K562 (cell line): ENCODE measurements at regions not wholly inside any gene's neighbourhood (a gene's known extent, or its start where the extent isn't known, plus 50 kb on each side); places are given as distances from the start of the nearest gene placed in this dataset.

Source experiments
- ATAC-seq: fragments of 200-7000 bp; cut with Tn5 transposase; 3 replicates; pipeline ENCODE4 v1.9.1; 2020; ENCODE audit warnings: moderate library complexity
- BruUV-seq: library from RNA; stranded (reverse); fragments of 400-500 nt; replicated peaks from 2 replicates; lab custom pipeline; 2021; lab: Mats Ljungman, UMichigan
- CTCF ChIA-PET: fragments of 300-600 bp; formaldehyde crosslinking; extraction: SDS; loops from one replicate; lab custom pipeline; 2021; ENCODE audit warnings: low intra/inter-chr PET ratio; lab: Yijun Ruan, JAX
- POLR2A ChIA-PET: fragments of 300-600, 350-650 bp; sonication (Branson Sonifier 250); formaldehyde crosslinking; extraction: SDS; loops from one replicate; lab custom pipeline; 2021; ENCODE audit warnings: antibody characterized with exemption, inconsistent platforms; lab: Yijun Ruan, JAX
- DNase-seq, 4 experiments: peaks; one replicate each; pipeline versions ENCODE4 v3.0.0 to v3.0.0-alpha.2; 2011 to 2018; ENCODE audit warnings: low spot score in 3 of 4, mixed read lengths in 3 of 4; ENCODE audit errors: extremely low read depth in 1 of 4
- FAIRE-seq: peaks from 2 replicates; lab custom pipeline; 2011; peaks lifted over from hg19 to GRCh38; lab: Jason Lieb, UNC
- H2AFZ ChIP-seq: 2 replicates; pipeline ENCODE4 v1.6.0; 2011; ENCODE audit warnings: low read depth, low read length, control low read depth, inconsistent platforms
- H3K27ac ChIP-seq: fragments of 200-600 bp; 3 replicates; pipeline ENCODE4 v1.8.0; 2011; ENCODE audit warnings: low read depth, mild to moderate bottlenecking, control low read depth, inconsistent platforms, low read length, moderate library complexity, mixed read lengths; ENCODE audit errors: extremely low read depth
- H3K27me3 ChIP-seq, 2 experiments: fragments of 300-600 bp in 1 of 2; 2 replicates in 1 of 2; 3 replicates in 1 of 2; pipeline versions ENCODE4 v1.6.0 to v1.8.0; 2011; ENCODE audit warnings: inconsistent platforms in 2 of 2, low read length in 2 of 2, mild to moderate bottlenecking in 1 of 2, mixed read lengths in 1 of 2, moderate library complexity in 1 of 2; ENCODE audit not compliant: control insufficient read depth in 2 of 2, insufficient read depth in 2 of 2
- H3K36me3 ChIP-seq: fragments of 300-600 bp; 3 replicates; pipeline ENCODE4 v1.8.0; 2011; ENCODE audit warnings: mild to moderate bottlenecking, low read length, inconsistent platforms; ENCODE audit not compliant: control insufficient read depth, insufficient read depth
- H3K4me1 ChIP-seq, 2 experiments: fragments of 200-600 bp in 1 of 2; replicated peaks in 1 of 2; 2 replicates in 1 of 2; 3 replicates in 1 of 2; pipeline versions ENCODE4 v1.5.1 to v1.8.0; 2011; ENCODE audit warnings: inconsistent platforms in 2 of 2, low read length in 2 of 2, mild to moderate bottlenecking in 1 of 2, mixed read lengths in 1 of 2, moderate library complexity in 1 of 2; ENCODE audit not compliant: control insufficient read depth in 2 of 2, insufficient read depth in 2 of 2
- H3K4me2 ChIP-seq: 2 replicates; pipeline ENCODE4 v1.6.1; 2011; ENCODE audit warnings: low read length, control low read depth, inconsistent platforms, mixed read lengths; ENCODE audit not compliant: insufficient read depth
- H3K4me3 ChIP-seq: fragments of 200-600 bp; sonication (generic), shearing (Covaris generic); 2 replicates; pipeline ENCODE4 v1.5.1; 2016; ENCODE audit warnings: control low read depth, inconsistent platforms
- H3K79me2 ChIP-seq: fragments of 200-600 bp; 3 replicates; pipeline ENCODE4 v1.8.0; 2011; ENCODE audit warnings: low read length, inconsistent platforms; ENCODE audit not compliant: control insufficient read depth, insufficient read depth
- H3K9ac ChIP-seq, 2 experiments: 2 replicates each; pipeline versions ENCODE4 v1.6.0 to v1.6.1; 2011; ENCODE audit warnings: low read depth in 2 of 2, low read length in 2 of 2, control low read depth in 1 of 2, inconsistent platforms in 1 of 2, mild to moderate bottlenecking in 1 of 2, mixed read lengths in 1 of 2; ENCODE audit not compliant: insufficient read depth in 1 of 2
- H3K9me1 ChIP-seq: one replicate; pipeline ENCODE4 v1.6.0; 2011; ENCODE audit warnings: inconsistent platforms, mild to moderate bottlenecking, low read length, moderate library complexity; ENCODE audit not compliant: control insufficient read depth, insufficient read depth
- H3K9me3 ChIP-seq: replicated peaks from 2 replicates; pipeline ENCODE4 v1.5.1; 2011; ENCODE audit warnings: low read depth, low read length, inconsistent platforms; ENCODE audit not compliant: control insufficient read depth, insufficient read depth
- H4K20me1 ChIP-seq: replicated peaks from 2 replicates; pipeline ENCODE4 v1.6.1; 2011; ENCODE audit warnings: low read length, inconsistent platforms, mixed read lengths; ENCODE audit not compliant: control insufficient read depth, insufficient read depth
- MTA2 ChIP-seq: fragments of 450-650 bp; IDR thresholded peaks from 2 replicates; pipeline ENCODE4 v1.6.1; 2016; ENCODE audit warnings: low read depth
- NFIC ChIP-seq: fragments of 450-650 bp; IDR thresholded peaks from 2 replicates; pipeline ENCODE4 v1.6.1; 2017; ENCODE audit warnings: mild to moderate bottlenecking, inconsistent platforms
- RAD51 ChIP-seq: fragments of 450-650 bp; IDR thresholded peaks from 2 replicates; pipeline ENCODE4 v1.7.1; 2016; ENCODE audit warnings: low read depth, mild to moderate bottlenecking, borderline replicate concordance
- ZNF316 ChIP-seq: fragments of 450-650 bp; IDR thresholded peaks from 2 replicates; pipeline ENCODE4 v1.6.1; 2016
- ZNF354B ChIP-seq: fragments of 250-450 bp; sonication (Bioruptor Pico); IDR thresholded peaks from 2 replicates; pipeline ENCODE4 v1.4.0; 2020
- WGBS: fragments of 100-300 bp; shearing (Covaris generic); methylation state at CpG from one replicate; pipeline ENCODE4 v1.1.6; 2016; ENCODE audit warnings: low coverage, mixed read lengths; ENCODE audit not compliant: insufficient coverage; ENCODE audit errors: missing lambda C conversion rate; 5-methylcytosine and 5-hydroxymethylcytosine counted together
- in situ Hi-C: fragments of 300-500 bp; cut with MboI; formaldehyde crosslinking; loops from 4 replicates; pipeline ENCODE4 v1.15.0; 2018; ENCODE audit warnings: inconsistent platforms, mixed read lengths
- intact Hi-C: fragments of 100-400 bp; cut with micrococcal nuclease; formaldehyde crosslinking; loops from 2 replicates; pipeline ENCODE4 v1.14.2; 2022

DNA sequence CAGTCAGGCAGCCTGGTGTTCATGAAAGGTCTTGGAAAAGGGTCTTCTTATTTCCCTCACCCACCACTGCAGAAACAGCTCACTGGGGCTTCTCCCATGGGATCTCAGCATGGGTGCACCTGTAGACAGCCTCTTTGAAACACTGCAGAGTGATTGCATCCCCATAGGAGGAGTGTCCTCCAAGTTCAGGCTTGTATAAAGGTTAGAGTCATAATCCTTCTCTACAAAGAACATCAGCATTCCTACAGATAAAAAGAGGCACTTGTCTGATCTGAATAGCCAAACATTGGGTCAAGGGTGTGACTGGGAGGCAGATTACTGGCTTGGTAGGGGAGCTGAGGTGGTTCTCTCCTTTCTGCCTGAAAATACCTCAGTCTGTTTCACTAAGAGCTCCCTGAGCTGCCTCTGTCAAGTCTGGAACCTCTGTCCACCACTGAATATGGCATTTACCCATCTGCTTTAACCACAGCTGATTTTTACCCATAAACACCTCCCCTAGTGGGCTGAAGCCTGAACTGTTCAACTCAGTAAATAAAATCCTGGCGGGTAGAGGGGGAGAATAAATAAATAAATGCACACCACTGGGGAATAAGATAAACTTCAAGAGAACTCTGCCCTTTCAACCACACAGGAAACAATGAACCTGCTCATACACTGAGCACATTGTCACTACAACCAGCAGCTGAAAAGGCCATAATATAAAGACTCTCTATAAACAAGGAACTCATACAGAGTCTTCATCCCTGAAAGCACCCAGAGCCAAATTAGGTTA lies 120.7 kb upstream of the SCAF11 start:
- no peak overlapping the region for H3K27ac ChIP-seq
- H3K9me3 ChIP-seq, result no peaks in the 10 kb centered on the region
- H3K4me2 ChIP-seq, result no peak overlapping the region
- H3K4me3 ChIP-seq, result no peak overlapping the region
- H3K36me3 ChIP-seq, result no peaks in the 10 kb centered on the region
- no peak overlapping the region for H2AFZ ChIP-seq
- FAIRE-seq, result no peak
- no peaks in the 10 kb centered on the region for H4K20me1 ChIP-seq
- H3K27me3 ChIP-seq, result no peaks in the 10 kb centered on the region
- in situ Hi-C loops (no loop called here), intact Hi-C loops (no loop called here)
- TF ChIP-seq MTA2 (no peak), ZNF316 (no peak), ZNF354B (CRISPR knock-in tag) (no peak)
- 6% methylated on average over 1 of the region's 1 CpG for WGBS
- no peak overlapping the region for H3K9ac ChIP-seq
- BruUV-seq, result no TSS peak
- H3K79me2 ChIP-seq, result no peaks in the 10 kb centered on the region
- DNase-seq, result no peak
- ATAC-seq, result no peak
- H3K4me1 ChIP-seq, result no peaks in the 10 kb centered on the region
- ChIA-PET POLR2A (interaction anchor here (1.0 kb wide), 1 partner anchor 14 kb away, joined by 4 read pairs; no protein-coding TSS in a partner anchor), CTCF (no interaction called here)
- H3K9me1 ChIP-seq, result no peaks in the 10 kb centered on the region

DNA sequence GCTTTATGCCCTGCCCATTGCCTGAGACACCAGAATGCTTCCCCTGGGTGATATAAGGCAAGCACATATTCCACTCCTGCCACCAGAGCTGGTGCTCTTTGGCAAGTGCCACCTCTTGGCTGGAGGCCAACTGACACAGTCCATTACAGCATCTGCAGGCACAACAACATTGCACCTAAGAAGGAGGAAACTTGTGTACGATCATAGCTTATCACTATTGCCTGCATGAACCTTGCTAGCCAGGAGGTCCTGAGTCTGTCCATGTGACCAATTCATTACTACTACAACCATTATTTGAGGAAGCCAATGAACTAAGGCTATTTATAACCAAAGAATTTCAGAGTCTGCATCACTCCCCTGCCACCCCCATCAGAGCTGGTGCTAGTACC lies 119.8 kb upstream of the SCAF11 start:
- peak; percentile 44; the same call in 1 of the 2 replicates for TF ChIP-seq NFIC
- no peak for TF ChIP-seq RAD51
- H3K36me3 ChIP-seq, result no peaks in the 10 kb centered on the region
- H3K27ac ChIP-seq, result no peak overlapping the region
- H3K27me3 ChIP-seq, result no peaks in the 10 kb centered on the region
- in situ Hi-C loops (no loop called here), intact Hi-C loops (no loop called here)
- no peaks in the 10 kb centered on the region for H3K9me3 ChIP-seq
- H3K79me2 ChIP-seq, result no peaks in the 10 kb centered on the region
- WGBS, result 0% methylated on average over 1 of the region's 1 CpG
- ATAC-seq, result no peak
- H3K9me1 ChIP-seq, result no peaks in the 10 kb centered on the region
- no peak overlapping the region for H3K4me3 ChIP-seq
- POLR2A ChIA-PET, result interaction anchor here (1.0 kb wide), 1 partner anchor 15 kb away, joined by 4 read pairs; no protein-coding TSS in a partner anchor
- no peaks in the 10 kb centered on the region for H4K20me1 ChIP-seq
- H3K9ac ChIP-seq, result no peak overlapping the region
- no peak for DNase-seq
- H2AFZ ChIP-seq, result no peak overlapping the region
- H3K4me1 ChIP-seq, result no peaks in the 10 kb centered on the region
- BruUV-seq, result no TSS peak
- H3K4me2 ChIP-seq, result no peak overlapping the region
- no peak for FAIRE-seq
- CTCF ChIA-PET, result no interaction called here
